B cell (primary cell): ENCODE measurements at regions not wholly inside any gene's neighbourhood (a gene's known extent, or its start where the extent isn't known, plus 50 kb on each side); places are given as distances from the start of the nearest gene placed in this dataset.

Experiments used
- CTCF ChIP-seq: fragments of 200-600 bp; IDR thresholded peaks from one replicate; pipeline ENCODE4 v1.8.0; 2022; ENCODE audit warnings: antibody characterized with exemption, mild to moderate bottlenecking
- EZH2 ChIP-seq: IDR thresholded peaks from 2 replicates; pipeline ENCODE4 v1.6.1; 2012; ENCODE audit warnings: borderline replicate concordance, low read depth, mild to moderate bottlenecking, moderate library complexity, low read length; ENCODE audit not compliant: insufficient read depth, poor library complexity, severe bottlenecking

GRCh38 chr5:52015760-52016159 lies 632.5 kb downstream of the ISL1 start:
- TF ChIP-seq CTCF (no peak), EZH2 (no peak)
